OCI-LY7 (cell line): ENCODE measurements at regions not wholly inside any gene's neighbourhood (a gene's known extent, or its start where the extent isn't known, plus 50 kb on each side); places are given as distances from the start of the nearest gene placed in this dataset.

ENCODE experiments used
- BruUV-seq: library from RNA; stranded (reverse); fragments of 400-500 nt; replicated peaks from 2 replicates; lab custom pipeline; 2021; lab: Mats Ljungman, UMichigan
- CTCF ChIA-PET: fragments of 300-600 bp; sonication (Branson Sonifier 250); formaldehyde crosslinking; loops from one replicate; lab custom pipeline; 2022; ENCODE audit warnings: antibody characterized with exemption; ENCODE audit not compliant: unreplicated experiment; lab: Charles Lee
- POLR2A ChIA-PET: fragments of 300-600 bp; sonication (Branson Sonifier 250); formaldehyde crosslinking; loops from one replicate; lab custom pipeline; 2022; ENCODE audit warnings: antibody characterized with exemption; lab: Charles Lee
- DNase-seq: peaks from one replicate; pipeline ENCODE4 v3.0.0-alpha.2; 2015; ENCODE audit warnings: low spot score
- H2AFZ ChIP-seq: fragments of 200-600 bp; sonication (generic), shearing (Covaris generic); 2 replicates; pipeline ENCODE4 v1.6.1; 2014; ENCODE audit warnings: mild to moderate bottlenecking, antibody characterized with exemption, low read length, moderate library complexity
- H3K27ac ChIP-seq: fragments of 200-600 bp; sonication (generic); 2 replicates; pipeline ENCODE4 v1.5.1; 2014; ENCODE audit warnings: mixed run types, low read depth, mild to moderate bottlenecking, moderate library complexity, low read length, inconsistent platforms; ENCODE audit not compliant: poor library complexity, severe bottlenecking
- H3K36me3 ChIP-seq: fragments of 200-600 bp; sonication (generic); 2 replicates; pipeline ENCODE4 v1.6.1; 2014; ENCODE audit warnings: mild to moderate bottlenecking, antibody characterized with exemption, low read length, moderate library complexity, mixed read lengths; ENCODE audit not compliant: insufficient read depth
- H3K4me1 ChIP-seq: fragments of 200-600 bp; sonication (generic); 2 replicates; pipeline ENCODE4 v1.5.1; 2014; ENCODE audit warnings: mild to moderate bottlenecking, low read length; ENCODE audit not compliant: insufficient read depth, poor library complexity, severe bottlenecking
- H3K4me2 ChIP-seq: fragments of 200-600 bp; sonication (generic); 2 replicates; pipeline ENCODE4 v1.6.1; 2014; ENCODE audit warnings: mild to moderate bottlenecking, low read length
- H3K4me3 ChIP-seq: fragments of 200-600 bp; sonication (generic); 2 replicates; pipeline ENCODE4 v1.5.1; 2014; ENCODE audit warnings: mild to moderate bottlenecking, low read depth, low read length; ENCODE audit not compliant: poor library complexity, severe bottlenecking
- H3K79me2 ChIP-seq: fragments of 200-600 bp; sonication (generic); 2 replicates; pipeline ENCODE4 v1.6.1; 2016; ENCODE audit warnings: low read depth, mild to moderate bottlenecking, low read length, moderate library complexity, mixed read lengths; ENCODE audit not compliant: insufficient read depth
- H3K9me2 ChIP-seq: fragments of 200-600 bp; sonication (generic); 2 replicates; pipeline ENCODE4 v1.6.1; 2016; ENCODE audit warnings: mild to moderate bottlenecking, low read length, mixed read lengths; ENCODE audit not compliant: insufficient read depth
- H3K9me3 ChIP-seq: fragments of 200-600 bp; sonication (generic); 2 replicates; pipeline ENCODE4 v1.6.1; 2014; ENCODE audit warnings: mild to moderate bottlenecking, mixed run types, low read length, mixed read lengths
- H4K20me1 ChIP-seq: fragments of 200-600 bp; sonication (generic); 2 replicates; pipeline ENCODE4 v1.6.1; 2014; ENCODE audit warnings: mild to moderate bottlenecking, antibody characterized with exemption, low read length, moderate library complexity, mixed read lengths; ENCODE audit not compliant: insufficient read depth
- EZH2phosphoT487 ChIP-seq: fragments of 200-600 bp; sonication (generic); IDR thresholded peaks from 2 replicates; pipeline ENCODE4 v1.6.1; 2018; ENCODE audit warnings: low read depth, borderline replicate concordance, mild to moderate bottlenecking, mixed run types, antibody characterized with exemption, low read length, moderate library complexity, mixed read lengths
- intact Hi-C: fragments of 100-400 bp; cut with micrococcal nuclease; formaldehyde crosslinking; loops from one replicate; pipeline ENCODE4 v1.10.0; 2022; ENCODE audit not compliant: unreplicated experiment
- TF ChIP-seq, protein P1 (sequence below): fragments of 200-600 bp; sonication (generic); conservative IDR thresholded peaks from 2 replicates; pipeline ENCODE4 v1.5.1; 2014; ENCODE audit warnings: mild to moderate bottlenecking, antibody characterized with exemption, low read length, moderate library complexity, mixed read lengths

DNA sequence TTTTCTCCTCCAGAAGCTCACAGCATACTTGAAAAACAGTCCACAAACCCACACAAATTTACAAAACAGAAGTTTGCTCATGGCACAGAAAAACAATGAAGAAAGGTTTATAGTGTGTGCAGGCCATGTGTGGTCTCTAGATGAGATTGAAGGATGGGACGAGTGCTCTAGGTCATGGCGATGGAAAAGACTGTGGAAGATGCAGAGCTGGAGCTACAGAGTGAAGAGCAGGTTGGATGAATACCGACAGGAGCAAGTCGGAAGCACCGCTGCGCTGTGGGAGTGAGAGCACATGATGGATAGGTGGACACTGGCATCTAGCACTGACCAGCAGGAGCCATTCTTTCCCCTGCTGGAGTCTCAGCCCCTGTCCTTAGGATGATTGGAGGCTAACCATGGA, 534.7 kb upstream of the RAB6C start:
- no peak overlapping the region for H3K4me3 ChIP-seq
- ChIA-PET CTCF (no interaction called here), POLR2A (interaction anchor here (1.4 kb wide), 1 partner anchor 29 kb away, joined by 3 read pairs; no protein-coding TSS in a partner anchor)
- intact Hi-C loops = no loop called here
- H3K9me3 ChIP-seq = peaks cover 6% of the 10 kb centered on the region
- H3K9me2 ChIP-seq = no peaks in the 10 kb centered on the region
- TF ChIP-seq, protein P1, sequence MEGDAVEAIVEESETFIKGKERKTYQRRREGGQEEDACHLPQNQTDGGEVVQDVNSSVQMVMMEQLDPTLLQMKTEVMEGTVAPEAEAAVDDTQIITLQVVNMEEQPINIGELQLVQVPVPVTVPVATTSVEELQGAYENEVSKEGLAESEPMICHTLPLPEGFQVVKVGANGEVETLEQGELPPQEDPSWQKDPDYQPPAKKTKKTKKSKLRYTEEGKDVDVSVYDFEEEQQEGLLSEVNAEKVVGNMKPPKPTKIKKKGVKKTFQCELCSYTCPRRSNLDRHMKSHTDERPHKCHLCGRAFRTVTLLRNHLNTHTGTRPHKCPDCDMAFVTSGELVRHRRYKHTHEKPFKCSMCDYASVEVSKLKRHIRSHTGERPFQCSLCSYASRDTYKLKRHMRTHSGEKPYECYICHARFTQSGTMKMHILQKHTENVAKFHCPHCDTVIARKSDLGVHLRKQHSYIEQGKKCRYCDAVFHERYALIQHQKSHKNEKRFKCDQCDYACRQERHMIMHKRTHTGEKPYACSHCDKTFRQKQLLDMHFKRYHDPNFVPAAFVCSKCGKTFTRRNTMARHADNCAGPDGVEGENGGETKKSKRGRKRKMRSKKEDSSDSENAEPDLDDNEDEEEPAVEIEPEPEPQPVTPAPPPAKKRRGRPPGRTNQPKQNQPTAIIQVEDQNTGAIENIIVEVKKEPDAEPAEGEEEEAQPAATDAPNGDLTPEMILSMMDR = no peak
- no peak for TF ChIP-seq EZH2phosphoT487
- no peaks in the 10 kb centered on the region for H3K36me3 ChIP-seq
- no peaks in the 10 kb centered on the region for H3K4me1 ChIP-seq
- no peak overlapping the region for H3K27ac ChIP-seq
- H3K4me2 ChIP-seq = no peak overlapping the region
- H3K79me2 ChIP-seq = no peaks in the 10 kb centered on the region
- H2AFZ ChIP-seq = no peak overlapping the region
- no peak for DNase-seq
- no TSS peak for BruUV-seq
- no peaks in the 10 kb centered on the region for H4K20me1 ChIP-seq

DNA sequence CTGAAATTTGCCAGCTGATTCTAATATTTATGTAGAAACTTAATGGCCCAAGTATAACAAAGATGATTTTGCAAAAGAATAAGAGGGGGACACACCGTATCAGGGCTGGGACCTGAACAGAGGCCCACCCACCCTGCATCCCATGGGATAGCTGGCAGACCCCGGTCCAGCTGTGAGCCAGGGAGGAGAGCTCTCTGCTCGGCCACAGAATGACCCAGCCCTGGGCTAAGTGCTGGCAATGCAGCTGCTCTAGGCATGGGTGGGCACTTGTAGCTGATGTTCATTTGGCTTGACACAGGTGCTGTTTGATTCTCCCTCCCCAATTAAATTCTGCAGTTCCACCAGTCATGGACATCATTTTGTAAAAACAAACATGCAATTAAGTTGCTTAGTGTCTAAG, 522.8 kb upstream of the RAB6C start:
- intact Hi-C loops = no loop called here
- Histone ChIP-seq H3K79me2 (no peaks in the 10 kb centered on the region), H3K27ac (no peak overlapping the region), H2AFZ (no peak overlapping the region), H3K36me3 (no peaks in the 10 kb centered on the region), H3K9me3 (no peaks in the 10 kb centered on the region), H3K4me3 (no peak overlapping the region), H3K4me1 (no peaks in the 10 kb centered on the region), H3K4me2 (no peak overlapping the region), H4K20me1 (no peaks in the 10 kb centered on the region), H3K9me2 (no peaks in the 10 kb centered on the region)
- BruUV-seq = no TSS peak
- TF ChIP-seq, protein P1 = no peak
- no peak for TF ChIP-seq EZH2phosphoT487
- ChIA-PET CTCF (interaction anchor here (0.7 kb wide), 1 partner anchor 10 kb away, joined by 4 read pairs; no protein-coding TSS in a partner anchor), POLR2A (interaction anchor here (0.9 kb wide), 1 partner anchor 8 kb away, joined by 4 read pairs; no protein-coding TSS in a partner anchor)
- no peak for DNase-seq

DNA sequence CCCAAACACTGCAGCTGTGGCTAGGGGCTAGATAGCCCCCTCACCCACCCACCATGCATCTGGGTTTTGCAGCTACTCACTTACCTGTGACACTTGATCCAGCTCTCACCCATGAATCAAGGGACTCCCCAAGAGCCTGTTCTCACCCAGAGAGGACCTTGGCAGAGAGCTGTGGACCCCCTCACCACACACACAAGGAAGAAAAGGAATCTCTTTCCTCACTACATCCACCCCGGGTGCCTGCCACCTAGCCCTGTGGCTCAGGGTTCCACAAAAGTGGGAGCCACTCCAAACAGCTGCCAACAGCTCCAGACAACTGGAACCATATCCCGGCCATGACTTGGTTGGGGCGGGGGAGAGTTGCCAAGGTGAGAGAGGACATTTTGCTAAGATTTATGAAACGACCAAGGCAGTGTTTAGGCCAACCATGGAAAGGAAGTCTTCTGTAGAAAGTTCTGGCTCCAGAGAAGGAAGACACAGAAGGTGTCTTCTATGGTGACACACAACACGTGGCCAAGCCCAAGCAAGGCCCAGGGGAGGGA, 522.1 kb upstream of the RAB6C start:
- Histone ChIP-seq H3K36me3 (no peaks in the 10 kb centered on the region), H3K4me3 (no peak overlapping the region), H3K4me1 (no peaks in the 10 kb centered on the region), H3K79me2 (no peaks in the 10 kb centered on the region), H3K9me2 (no peaks in the 10 kb centered on the region), H3K27ac (no peak overlapping the region), H4K20me1 (no peaks in the 10 kb centered on the region), H3K9me3 (no peaks in the 10 kb centered on the region), H2AFZ (no peak overlapping the region), H3K4me2 (no peak overlapping the region)
- ChIA-PET POLR2A (interaction anchor here (0.9 kb wide), 1 partner anchor 9 kb away, joined by 4 read pairs; no protein-coding TSS in a partner anchor), CTCF (interaction anchor here (0.7 kb wide), 1 partner anchor 10 kb away, joined by 4 read pairs; no protein-coding TSS in a partner anchor)
- DNase-seq = no peak
- TF ChIP-seq, protein P1 = no peak
- TF ChIP-seq EZH2phosphoT487 = no peak
- no TSS peak for BruUV-seq
- intact Hi-C loops = no loop called here
